Duodenal mucosa (tissue), 2 donors: ENCODE measurements at regions not wholly inside any gene's neighbourhood (a gene's known extent, or its start where the extent isn't known, plus 50 kb on each side); places are given as distances from the start of the nearest gene placed in this dataset.

Experiments
- H3K27ac ChIP-seq: one replicate; pipeline ENCODE4 v1.7.0; 2013; ENCODE audit warnings: low read depth, low read length
- H3K27me3 ChIP-seq, 2 donors: one replicate each; pipeline ENCODE4 v1.7.0; 2013; ENCODE audit warnings: low read length in 2 of 2, control low read depth in 1 of 2; ENCODE audit not compliant: insufficient read depth in 2 of 2, control insufficient read depth in 1 of 2
- H3K36me3 ChIP-seq, 2 donors: one replicate each; pipeline ENCODE4 v1.7.0; 2013; ENCODE audit warnings: low read length in 2 of 2, control low read depth in 1 of 2; ENCODE audit not compliant: insufficient read depth in 2 of 2, control insufficient read depth in 1 of 2
- H3K4me1 ChIP-seq, 2 donors: one replicate each; pipeline ENCODE4 v1.7.0; 2013; ENCODE audit warnings: low read length in 2 of 2, control low read depth in 1 of 2; ENCODE audit not compliant: insufficient read depth in 2 of 2, control insufficient read depth in 1 of 2
- H3K4me3 ChIP-seq, 2 donors: one replicate each; pipeline ENCODE4 v1.7.0; 2013; ENCODE audit warnings: low read length in 2 of 2, low read depth in 1 of 2
- H3K9ac ChIP-seq, 2 donors: one replicate each; pipeline ENCODE4 v1.7.0; 2013; ENCODE audit warnings: low read length in 2 of 2, low read depth in 1 of 2
- H3K9me3 ChIP-seq, 2 donors: one replicate each; pipeline ENCODE4 v1.7.0; 2013; ENCODE audit warnings: low read length in 2 of 2, control low read depth in 1 of 2; ENCODE audit not compliant: control insufficient read depth in 1 of 2

GRCh38 chr9:30670805-30671562 is 1713.5 kb upstream of the ACO1 start:
- H3K4me3 ChIP-seq = no peak overlapping the region
- H3K27ac ChIP-seq = no peak overlapping the region
- H3K27me3 ChIP-seq = no peaks in the 10 kb centered on the region
- no peak overlapping the region for H3K9ac ChIP-seq
- no peaks in the 10 kb centered on the region for H3K36me3 ChIP-seq
- H3K4me1 ChIP-seq = no peaks in the 10 kb centered on the region
- H3K9me3 ChIP-seq = no peaks in the 10 kb centered on the region

GRCh38 chr9:30673132-30673531 is 1711.3 kb upstream of the ACO1 start:
- H3K27me3 ChIP-seq = no peaks in the 10 kb centered on the region
- H3K4me1 ChIP-seq = no peaks in the 10 kb centered on the region
- H3K9me3 ChIP-seq = no peaks in the 10 kb centered on the region
- H3K4me3 ChIP-seq = no peak overlapping the region
- no peaks in the 10 kb centered on the region for H3K36me3 ChIP-seq
- H3K27ac ChIP-seq = no peak overlapping the region
- no peak overlapping the region for H3K9ac ChIP-seq

GRCh38 chr9:30676651-30677050 is 1707.8 kb upstream of the ACO1 start:
- no peaks in the 10 kb centered on the region for H3K27me3 ChIP-seq
- H3K9me3 ChIP-seq = no peaks in the 10 kb centered on the region
- no peak overlapping the region for H3K27ac ChIP-seq
- H3K4me1 ChIP-seq = no peaks in the 10 kb centered on the region
- H3K9ac ChIP-seq = no peak overlapping the region
- no peaks in the 10 kb centered on the region for H3K36me3 ChIP-seq
- H3K4me3 ChIP-seq = no peak overlapping the region

- Histone ChIP-seq H3K9me3 (no peaks in the 10 kb centered on the region), H3K27me3 (no peaks in the 10 kb centered on the region), H3K4me3 (no peak overlapping the region), H3K36me3 (no peaks in the 10 kb centered on the region), H3K9ac (no peak overlapping the region), H3K4me1 (no peaks in the 10 kb centered on the region), H3K27ac (no peak overlapping the region)
These were observed 1707.2 kb upstream of the ACO1 start for GRCh38 chr9:30677221-30677620.

GRCh38 chr9:30688801-30689200 is 1695.6 kb upstream of the ACO1 start:
- no peaks in the 10 kb centered on the region for H3K9me3 ChIP-seq
- H3K9ac ChIP-seq = no peak overlapping the region
- H3K27ac ChIP-seq = no peak overlapping the region
- no peaks in the 10 kb centered on the region for H3K27me3 ChIP-seq
- no peaks in the 10 kb centered on the region for H3K36me3 ChIP-seq
- H3K4me1 ChIP-seq = no peaks in the 10 kb centered on the region
- H3K4me3 ChIP-seq = no peak overlapping the region

- Histone ChIP-seq H3K27ac (no peak overlapping the region), H3K9ac (no peak overlapping the region), H3K36me3 (no peaks in the 10 kb centered on the region), H3K9me3 (no peaks in the 10 kb centered on the region), H3K4me3 (no peak overlapping the region), H3K27me3 (no peaks in the 10 kb centered on the region), H3K4me1 (no peaks in the 10 kb centered on the region)
These were observed 1686.5 kb upstream of the ACO1 start for GRCh38 chr9:30697958-30698357.

GRCh38 chr9:30711591-30711990 is 1672.9 kb upstream of the ACO1 start:
- no peak overlapping the region for H3K27ac ChIP-seq
- H3K27me3 ChIP-seq = no peaks in the 10 kb centered on the region
- no peaks in the 10 kb centered on the region for H3K4me1 ChIP-seq
- H3K36me3 ChIP-seq = no peaks in the 10 kb centered on the region
- no peaks in the 10 kb centered on the region for H3K9me3 ChIP-seq
- H3K4me3 ChIP-seq = no peak overlapping the region
- H3K9ac ChIP-seq = no peak overlapping the region

GRCh38 chr9:30713243-30713642 is 1671.2 kb upstream of the ACO1 start:
- Histone ChIP-seq H3K9me3 (no peaks in the 10 kb centered on the region), H3K27ac (no peak overlapping the region), H3K9ac (no peak overlapping the region), H3K27me3 (no peaks in the 10 kb centered on the region), H3K4me3 (no peak overlapping the region), H3K4me1 (no peaks in the 10 kb centered on the region), H3K36me3 (no peaks in the 10 kb centered on the region)

- Histone ChIP-seq H3K4me3 (no peak overlapping the region), H3K9ac (no peak overlapping the region), H3K36me3 (no peaks in the 10 kb centered on the region), H3K27ac (no peak overlapping the region), H3K9me3 (no peaks in the 10 kb centered on the region), H3K27me3 (no peaks in the 10 kb centered on the region), H3K4me1 (no peaks in the 10 kb centered on the region)
These were observed 1670.1 kb upstream of the ACO1 start for GRCh38 chr9:30714389-30714788.

- H3K4me3 ChIP-seq = no peak overlapping the region
- H3K4me1 ChIP-seq = no peaks in the 10 kb centered on the region
- H3K27ac ChIP-seq = no peak overlapping the region
- no peaks in the 10 kb centered on the region for H3K27me3 ChIP-seq
- H3K9me3 ChIP-seq = no peaks in the 10 kb centered on the region
- no peak overlapping the region for H3K9ac ChIP-seq
- no peaks in the 10 kb centered on the region for H3K36me3 ChIP-seq
These were observed 1666.0 kb upstream of the ACO1 start for GRCh38 chr9:30718483-30718882.

- H3K27ac ChIP-seq = no peak overlapping the region
- no peak overlapping the region for H3K9ac ChIP-seq
- H3K4me1 ChIP-seq = no peaks in the 10 kb centered on the region
- H3K4me3 ChIP-seq = no peak overlapping the region
- no peaks in the 10 kb centered on the region for H3K9me3 ChIP-seq
- H3K27me3 ChIP-seq = no peaks in the 10 kb centered on the region
- no peaks in the 10 kb centered on the region for H3K36me3 ChIP-seq
These were observed 1662.4 kb upstream of the ACO1 start for GRCh38 chr9:30722065-30722464.
